ENCODE measurements at regions not wholly inside any gene's neighbourhood (a gene's known extent, or its start where the extent isn't known, plus 50 kb on each side); places are given as distances from the start of the nearest gene placed in this dataset.

- H3K9me2 ChIP-seq (replicated peaks; ENCODE audit: insufficient read depth, low read length), result no peaks in the 10 kb centered on the region
- no peaks in the 10 kb centered on the region for H3K27me3 ChIP-seq (ENCODE audit: low read length)
- H3K9me3 ChIP-seq (ENCODE audit: insufficient read depth, low read length), result no peaks in the 10 kb centered on the region
- no peak overlapping the region for H3K4me2 ChIP-seq (ENCODE audit: low read depth, low read length, poor library complexity, severe bottlenecking)
- no peak overlapping the region for H3K9ac ChIP-seq (ENCODE audit: low read length)
- H3K4me3 ChIP-seq (ENCODE audit: insufficient read depth, low read length, poor library complexity, severe bottlenecking), result no peak overlapping the region
- H2AFZ ChIP-seq (ENCODE audit: low read depth, low read length, severe bottlenecking), result no peak overlapping the region
- TF ChIP-seq CTCF (IDR thresholded peaks at IDR 0.05; ENCODE audit: insufficient read depth, low read length, poor library complexity, severe bottlenecking) (no peak), EZH2phosphoT487 (conservative IDR thresholded peaks at IDR 0.05; ENCODE audit: low read length) (no peak)
- no peaks in the 10 kb centered on the region for H3F3A ChIP-seq (ENCODE audit: insufficient read depth)
- H4K20me1 ChIP-seq (ENCODE audit: low read depth, low read length), result no peaks in the 10 kb centered on the region
- H3K27ac ChIP-seq (ENCODE audit: low read depth, low read length), result no peak overlapping the region
- H3K79me2 ChIP-seq (ENCODE audit: insufficient read depth, low read length), result peaks cover 45% of the 10 kb centered on the region
- no peaks in the 10 kb centered on the region for H3K36me3 ChIP-seq (ENCODE audit: low read length)
Measured at GRCh38 chr22:49638788-49639187, 188.9 kb downstream of the BRD1 start.

GRCh38 chr22:49638001-49638400 lies 189.7 kb downstream of the BRD1 start:
- no peak overlapping the region for H3K27ac ChIP-seq (ENCODE audit: low read depth, low read length)
- no peak overlapping the region for H3K4me3 ChIP-seq (ENCODE audit: insufficient read depth, low read length, poor library complexity, severe bottlenecking)
- no peaks in the 10 kb centered on the region for H3F3A ChIP-seq (ENCODE audit: insufficient read depth)
- no peaks in the 10 kb centered on the region for H4K20me1 ChIP-seq (ENCODE audit: low read depth, low read length)
- no peaks in the 10 kb centered on the region for H3K9me3 ChIP-seq (ENCODE audit: insufficient read depth, low read length)
- H3K36me3 ChIP-seq (ENCODE audit: low read length), result no peaks in the 10 kb centered on the region
- H3K4me2 ChIP-seq (ENCODE audit: low read depth, low read length, poor library complexity, severe bottlenecking), result no peak overlapping the region
- no peak overlapping the region for H2AFZ ChIP-seq (ENCODE audit: low read depth, low read length, severe bottlenecking)
- TF ChIP-seq CTCF (IDR thresholded peaks at IDR 0.05; ENCODE audit: insufficient read depth, low read length, poor library complexity, severe bottlenecking), result no peak
- TF ChIP-seq EZH2phosphoT487 (conservative IDR thresholded peaks at IDR 0.05; ENCODE audit: low read length), result no peak
- no peaks in the 10 kb centered on the region for H3K9me2 ChIP-seq (replicated peaks; ENCODE audit: insufficient read depth, low read length)
- peaks cover 39% of the 10 kb centered on the region for H3K79me2 ChIP-seq (ENCODE audit: insufficient read depth, low read length)
- no peak overlapping the region for H3K9ac ChIP-seq (ENCODE audit: low read length)
- H3K27me3 ChIP-seq (ENCODE audit: low read length), result no peaks in the 10 kb centered on the region

GRCh38 chr22:49637255-49637760 lies 190.4 kb downstream of the BRD1 start:
- Histone ChIP-seq H3K9me3 (ENCODE audit: insufficient read depth, low read length) (no peaks in the 10 kb centered on the region), H3F3A (ENCODE audit: insufficient read depth) (no peaks in the 10 kb centered on the region), H3K36me3 (ENCODE audit: low read length) (no peaks in the 10 kb centered on the region), H3K27ac (ENCODE audit: low read depth, low read length) (no peak overlapping the region), H2AFZ (ENCODE audit: low read depth, low read length, severe bottlenecking) (no peak overlapping the region), H3K4me3 (ENCODE audit: insufficient read depth, low read length, poor library complexity, severe bottlenecking) (no peak overlapping the region), H3K4me2 (ENCODE audit: low read depth, low read length, poor library complexity, severe bottlenecking) (no peak overlapping the region), H3K27me3 (ENCODE audit: low read length) (no peaks in the 10 kb centered on the region), H3K79me2 (ENCODE audit: insufficient read depth, low read length) (peaks cover 34% of the 10 kb centered on the region), H3K9ac (ENCODE audit: low read length) (no peak overlapping the region), H4K20me1 (ENCODE audit: low read depth, low read length) (no peaks in the 10 kb centered on the region), H3K9me2 (replicated peaks; ENCODE audit: insufficient read depth, low read length) (no peaks in the 10 kb centered on the region)
- TF ChIP-seq CTCF (IDR thresholded peaks at IDR 0.05; ENCODE audit: insufficient read depth, low read length, poor library complexity, severe bottlenecking), result no peak
- TF ChIP-seq EZH2phosphoT487 (conservative IDR thresholded peaks at IDR 0.05; ENCODE audit: low read length), result no peak
